ENCODE measurements at regions not wholly inside any gene's neighbourhood (a gene's known extent, or its start where the extent isn't known, plus 50 kb on each side); places are given as distances from the start of the nearest gene placed in this dataset.

DNA sequence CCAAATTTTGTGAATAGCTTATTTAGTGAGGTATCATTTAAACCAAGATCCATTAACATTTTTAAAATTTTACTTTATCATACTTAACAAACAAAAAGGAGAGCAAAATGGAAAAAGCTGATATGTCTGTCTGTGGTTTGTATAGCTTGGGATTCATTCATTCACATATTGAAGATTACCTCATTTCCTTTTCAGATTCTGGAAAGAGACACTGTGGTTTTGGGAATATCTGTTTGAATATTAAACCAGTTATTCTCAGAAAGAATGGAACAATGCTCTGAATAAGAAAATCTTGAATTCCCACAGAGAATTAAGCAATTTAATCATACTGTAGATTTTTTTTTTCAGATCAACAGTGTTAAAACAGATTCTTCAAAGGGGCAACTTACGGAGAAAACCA lies 93.8 kb upstream of the PRDX6 start:
- TF ChIP-seq, protein P1, sequence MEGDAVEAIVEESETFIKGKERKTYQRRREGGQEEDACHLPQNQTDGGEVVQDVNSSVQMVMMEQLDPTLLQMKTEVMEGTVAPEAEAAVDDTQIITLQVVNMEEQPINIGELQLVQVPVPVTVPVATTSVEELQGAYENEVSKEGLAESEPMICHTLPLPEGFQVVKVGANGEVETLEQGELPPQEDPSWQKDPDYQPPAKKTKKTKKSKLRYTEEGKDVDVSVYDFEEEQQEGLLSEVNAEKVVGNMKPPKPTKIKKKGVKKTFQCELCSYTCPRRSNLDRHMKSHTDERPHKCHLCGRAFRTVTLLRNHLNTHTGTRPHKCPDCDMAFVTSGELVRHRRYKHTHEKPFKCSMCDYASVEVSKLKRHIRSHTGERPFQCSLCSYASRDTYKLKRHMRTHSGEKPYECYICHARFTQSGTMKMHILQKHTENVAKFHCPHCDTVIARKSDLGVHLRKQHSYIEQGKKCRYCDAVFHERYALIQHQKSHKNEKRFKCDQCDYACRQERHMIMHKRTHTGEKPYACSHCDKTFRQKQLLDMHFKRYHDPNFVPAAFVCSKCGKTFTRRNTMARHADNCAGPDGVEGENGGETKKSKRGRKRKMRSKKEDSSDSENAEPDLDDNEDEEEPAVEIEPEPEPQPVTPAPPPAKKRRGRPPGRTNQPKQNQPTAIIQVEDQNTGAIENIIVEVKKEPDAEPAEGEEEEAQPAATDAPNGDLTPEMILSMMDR (IDR thresholded peaks at IDR 0.05; ENCODE audit: poor library complexity), result no peak
- TF ChIP-seq EZH2 (IDR thresholded peaks at IDR 0.05; ENCODE audit: borderline replicate concordance), result no peak
